LNCaP clone FGC (cell line): ENCODE measurements at regions not wholly inside any gene's neighbourhood (a gene's known extent, or its start where the extent isn't known, plus 50 kb on each side); places are given as distances from the start of the nearest gene placed in this dataset.
"Not testable (repeated sequence)": the region's sequence is repeated elsewhere in the genome, so short reads cannot be mapped to it uniquely, and the experiment has no call there.

Experiments used
- DNase-seq: peaks from one replicate; pipeline ENCODE4 v3.0.0-alpha.2; 2011; ENCODE audit warnings: low read depth
- H3K4me3 ChIP-seq: 2 replicates; pipeline ENCODE4 v1.5.1; 2011; ENCODE audit warnings: mild to moderate bottlenecking, low read depth, low read length, control low read depth
- CTCF ChIP-seq: IDR thresholded peaks from 2 replicates; pipeline ENCODE4 v1.5.1; 2012; ENCODE audit warnings: mild to moderate bottlenecking; ENCODE audit not compliant: control insufficient read depth, insufficient read depth; ENCODE audit errors: extremely low read depth

- no peak for TF ChIP-seq CTCF
- DNase-seq = no peak
- no peak overlapping the region for H3K4me3 ChIP-seq
Observed at GRCh38 chr15:81783586-81783985, 262.2 kb downstream of the MEX3B start.

- no peak for TF ChIP-seq CTCF
- no peak for DNase-seq
- no peak overlapping the region for H3K4me3 ChIP-seq
Observed at GRCh38 chr15:81783076-81783475, 262.7 kb downstream of the MEX3B start.

- no peak for TF ChIP-seq CTCF
- no peak overlapping the region for H3K4me3 ChIP-seq
- no peak for DNase-seq
Observed at GRCh38 chr15:81781395-81781794, 264.4 kb downstream of the MEX3B start.

GRCh38 chr15:81780966-81781365 is 264.9 kb downstream of the MEX3B start:
- no peak overlapping the region for H3K4me3 ChIP-seq
- no peak for TF ChIP-seq CTCF
- no peak for DNase-seq

GRCh38 chr15:81779181-81779580 is 266.6 kb downstream of the MEX3B start:
- no peak for DNase-seq
- TF ChIP-seq CTCF = no peak
- no peak overlapping the region for H3K4me3 ChIP-seq

- no peak overlapping the region for H3K4me3 ChIP-seq
- no peak for TF ChIP-seq CTCF
- no peak for DNase-seq
Observed at GRCh38 chr15:81777546-81777945, 268.3 kb downstream of the MEX3B start.

- DNase-seq = no peak
Observed at GRCh38 chr15:81776976-81777375, 268.8 kb downstream of the MEX3B start.

GRCh38 chr15:81775779-81776178 is 270.0 kb downstream of the MEX3B start:
- H3K4me3 ChIP-seq, DNase-seq: not testable (repeated sequence)

More at GRCh38 chr15:81776976-81777375, 268.8 kb downstream of the MEX3B start:
- TF ChIP-seq CTCF = no peak
- H3K4me3 ChIP-seq = no peak overlapping the region
